HEK293T (cell line): ENCODE measurements at regions not wholly inside any gene's neighbourhood (a gene's known extent, or its start where the extent isn't known, plus 50 kb on each side); places are given as distances from the start of the nearest gene placed in this dataset.

Source experiments
- CTCF ChIA-PET: fragments of 350-600 bp; formaldehyde crosslinking; extraction: SDS; loops from one replicate; lab custom pipeline; 2021; ENCODE audit warnings: antibody characterized with exemption, inconsistent platforms; lab: Yijun Ruan, JAX
- POLR2A ChIA-PET: fragments of 350-600 bp; formaldehyde crosslinking; extraction: SDS; loops from one replicate; lab custom pipeline; 2020; ENCODE audit warnings: antibody characterized with exemption, inconsistent platforms; lab: Yijun Ruan, JAX
- DNase-seq: peaks from one replicate; pipeline ENCODE4 v3.0.0; 2012; ENCODE audit warnings: mixed read lengths; ENCODE audit errors: extremely low spot score
- ARNT ChIP-seq: fragments of 450-650 bp; IDR thresholded peaks from 2 replicates; pipeline ENCODE4 v1.6.1; 2017; ENCODE audit warnings: mild to moderate bottlenecking
- BHLHE40 ChIP-seq: fragments of 450-650 bp; IDR thresholded peaks from 2 replicates; pipeline ENCODE4 v1.6.1; 2016; ENCODE audit warnings: mild to moderate bottlenecking, moderate library complexity, borderline replicate concordance
- CTBP1 ChIP-seq: fragments of 450-650 bp; IDR thresholded peaks from 2 replicates; pipeline ENCODE4 v1.6.1; 2016; ENCODE audit warnings: borderline replicate concordance
- ELF4 ChIP-seq: fragments of 450-650 bp; IDR thresholded peaks from 2 replicates; pipeline ENCODE4 v1.6.1; 2017; ENCODE audit warnings: antibody characterized with exemption
- FOXA1 ChIP-seq: fragments of 450-650 bp; IDR thresholded peaks from 2 replicates; pipeline ENCODE4 v1.6.1; 2016; ENCODE audit warnings: mild to moderate bottlenecking
- FOXK2 ChIP-seq: fragments of 450-650 bp; IDR thresholded peaks from 2 replicates; pipeline ENCODE4 v1.6.1; 2016; ENCODE audit warnings: mild to moderate bottlenecking
- FOXM1 ChIP-seq: fragments of 450-650 bp; IDR thresholded peaks from 2 replicates; pipeline ENCODE4 v1.6.1; 2017; ENCODE audit warnings: mild to moderate bottlenecking, borderline replicate concordance
- HDGF ChIP-seq: fragments of 450-650 bp; IDR thresholded peaks from 2 replicates; pipeline ENCODE4 v1.6.1; 2017; ENCODE audit warnings: antibody characterized with exemption, borderline replicate concordance
- L3MBTL2 ChIP-seq: fragments of 450-650 bp; conservative IDR thresholded peaks from 2 replicates; pipeline ENCODE4 v1.6.1; 2016; ENCODE audit warnings: mild to moderate bottlenecking
- LEF1 ChIP-seq: fragments of 450-650 bp; IDR thresholded peaks from 2 replicates; pipeline ENCODE4 v1.6.1; 2017; ENCODE audit warnings: mild to moderate bottlenecking, borderline replicate concordance
- NFRKB ChIP-seq: fragments of 450-650 bp; IDR thresholded peaks from 2 replicates; pipeline ENCODE4 v1.6.1; 2016; ENCODE audit warnings: mild to moderate bottlenecking, moderate library complexity
- PKNOX1 ChIP-seq: fragments of 450-650 bp; IDR thresholded peaks from 2 replicates; pipeline ENCODE4 v1.6.1; 2016
- SP1 ChIP-seq: fragments of 450-650 bp; IDR thresholded peaks from 2 replicates; pipeline ENCODE4 v1.6.1; 2017
- SUZ12 ChIP-seq: fragments of 450-650 bp; IDR thresholded peaks from 2 replicates; pipeline ENCODE4 v1.6.1; 2016; ENCODE audit warnings: mild to moderate bottlenecking
- TARDBP ChIP-seq: fragments of 450-650 bp; IDR thresholded peaks from 2 replicates; pipeline ENCODE4 v1.6.1; 2016
- ZNF384 ChIP-seq: fragments of 450-650 bp; IDR thresholded peaks from 2 replicates; pipeline ENCODE4 v1.6.1; 2016

DNA sequence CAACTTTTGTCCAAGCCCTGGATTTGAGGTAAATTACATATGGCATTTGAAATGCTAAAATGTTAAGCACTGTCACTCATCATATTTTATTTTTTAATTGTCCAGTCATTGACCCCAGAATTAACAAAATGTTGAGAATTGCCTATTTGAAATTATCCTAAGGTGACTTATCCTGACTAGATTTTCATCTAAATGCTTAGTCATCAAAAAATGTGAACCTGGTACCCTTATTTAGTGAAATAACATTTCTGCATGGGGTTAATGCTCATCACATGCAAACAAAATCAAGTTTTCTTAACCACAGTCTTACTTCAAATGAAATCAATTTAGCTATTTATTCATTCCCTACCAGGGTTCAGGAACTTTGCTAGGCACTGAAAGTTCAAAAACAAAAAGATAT is 232.0 kb upstream of the DCN start:
- TF ChIP-seq ARNT (no peak), PKNOX1 (no peak), TARDBP (no peak), FOXK2 (no peak)
- POLR2A ChIA-PET, result no interaction called here
- CTCF ChIA-PET, result no interaction called here

GRCh38 chr12:91413581-91414546 is 231.2 kb upstream of the DCN start:
- DNase-seq, result no peak
- ChIA-PET CTCF (no interaction called here), POLR2A (no interaction called here)
- TF ChIP-seq CTBP1 (no peak), SUZ12 (no peak), FOXA1 (no peak), ELF4 (no peak), ARNT (no peak), BHLHE40 (no peak), FOXK2 (no peak)

More for the DNA sequence above, 232.0 kb upstream of the DCN start:
- DNase-seq, result no peak

DNA sequence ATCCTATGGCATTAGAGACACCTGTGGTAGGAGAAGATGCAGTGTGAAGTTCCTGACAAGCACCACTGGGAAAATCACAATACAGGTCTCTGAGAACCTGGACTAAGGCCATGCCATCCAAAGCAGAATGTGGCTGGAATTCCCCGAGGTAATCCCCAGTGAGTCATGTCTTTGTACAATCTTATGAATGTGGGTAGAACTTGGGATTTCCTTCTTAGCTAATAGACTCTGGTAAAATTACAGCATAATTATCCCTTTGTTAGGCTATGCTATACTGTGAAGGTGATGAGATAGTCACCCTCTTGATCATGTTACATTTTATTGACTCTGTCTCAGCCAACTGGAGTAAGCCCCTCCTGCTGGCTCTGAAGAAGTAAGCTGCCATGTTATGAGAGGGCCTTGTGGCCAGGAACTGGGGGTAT is 224.3 kb upstream of the DCN start:
- ChIA-PET POLR2A (no interaction called here), CTCF (interaction anchor here (1.6 kb wide), 1 partner anchor 25 kb away, joined by 5 read pairs; no protein-coding TSS in a partner anchor)
- DNase-seq, result no peak
- TF ChIP-seq TARDBP (no peak), BHLHE40 (no peak), SUZ12 (no peak), FOXK2 (no peak)

DNA sequence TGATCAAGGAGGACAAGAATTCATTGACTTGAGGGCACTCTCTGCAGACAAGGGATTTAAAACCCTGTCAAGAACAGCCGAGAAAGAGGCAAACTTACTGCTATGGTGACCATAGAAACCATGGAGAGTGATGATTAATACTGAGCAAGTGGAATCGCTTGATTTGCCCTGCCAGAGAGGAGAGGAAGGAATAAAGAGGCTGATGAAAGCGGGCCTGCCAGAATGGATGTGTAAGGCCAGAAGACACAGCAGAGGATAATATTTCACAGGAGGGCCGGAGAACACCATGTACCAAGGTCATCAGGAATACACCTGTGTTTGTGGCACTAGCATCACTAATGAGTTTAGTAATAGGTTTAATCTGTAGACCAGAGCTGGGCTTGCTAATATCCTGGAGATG is 221.8 kb upstream of the DCN start:
- CTCF ChIA-PET, result no interaction called here
- no peak for DNase-seq
- POLR2A ChIA-PET, result no interaction called here
- TF ChIP-seq L3MBTL2, result no peak
- TF ChIP-seq ZNF384, result no peak
- no peak for TF ChIP-seq CTBP1
- TF ChIP-seq ARNT, result no peak
- TF ChIP-seq LEF1, result no peak
- TF ChIP-seq HDGF, result no peak
- TF ChIP-seq TARDBP, result no peak
- TF ChIP-seq BHLHE40, result no peak
- no peak for TF ChIP-seq SP1
- no peak for TF ChIP-seq FOXK2
- TF ChIP-seq ELF4, result no peak
- no peak for TF ChIP-seq SUZ12
- no peak for TF ChIP-seq FOXM1
- no peak for TF ChIP-seq NFRKB

- no peak for DNase-seq
- TF ChIP-seq SUZ12 (no peak), PKNOX1 (no peak), NFRKB (no peak), ELF4 (no peak), SP1 (no peak), CTBP1 (no peak), ARNT (no peak), LEF1 (no peak), ZNF384 (no peak), FOXK2 (no peak), HDGF (no peak), FOXA1 (no peak), BHLHE40 (no peak), TARDBP (no peak), FOXM1 (no peak), L3MBTL2 (no peak)
- POLR2A ChIA-PET, result no interaction called here
- CTCF ChIA-PET, result interaction anchor here (0.9 kb wide), 1 partner anchor 19 kb away, joined by 3 read pairs; no protein-coding TSS in a partner anchor
These were observed 218.6 kb upstream of the DCN start for GRCh38 chr12:91401190-91401589.

DNA sequence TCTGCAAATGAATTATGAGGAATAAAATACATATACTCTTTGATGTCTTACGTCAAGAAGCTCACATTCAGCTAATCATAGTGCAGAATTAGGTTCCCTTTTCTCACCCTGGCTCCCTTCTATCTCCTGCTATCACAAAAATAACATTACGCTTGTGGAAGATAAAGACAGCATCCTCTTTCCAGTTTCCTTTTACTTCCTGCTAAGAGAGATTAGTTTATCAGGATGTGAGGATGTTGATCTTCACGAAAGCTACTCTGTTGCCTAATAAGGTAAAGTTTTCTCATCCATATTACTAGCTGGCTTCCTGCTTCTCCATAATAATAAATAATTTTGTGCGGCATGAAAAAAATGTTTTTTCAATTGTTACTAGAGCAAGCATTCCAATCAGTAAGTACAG is 217.7 kb upstream of the DCN start:
- DNase-seq, result no peak
- TF ChIP-seq FOXM1 (no peak), NFRKB (no peak), PKNOX1 (no peak), TARDBP (no peak), SUZ12 (no peak), FOXK2 (no peak), HDGF (no peak), L3MBTL2 (no peak), ELF4 (no peak), LEF1 (no peak), SP1 (no peak), FOXA1 (no peak), BHLHE40 (no peak), CTBP1 (no peak)
- ChIA-PET POLR2A (no interaction called here), CTCF (interaction anchor here (0.9 kb wide), 1 partner anchor 18 kb away, joined by 3 read pairs; no protein-coding TSS in a partner anchor)
